ENCODE measurements at regions not wholly inside any gene's neighbourhood (a gene's known extent, or its start where the extent isn't known, plus 50 kb on each side); places are given as distances from the start of the nearest gene placed in this dataset.

DNA sequence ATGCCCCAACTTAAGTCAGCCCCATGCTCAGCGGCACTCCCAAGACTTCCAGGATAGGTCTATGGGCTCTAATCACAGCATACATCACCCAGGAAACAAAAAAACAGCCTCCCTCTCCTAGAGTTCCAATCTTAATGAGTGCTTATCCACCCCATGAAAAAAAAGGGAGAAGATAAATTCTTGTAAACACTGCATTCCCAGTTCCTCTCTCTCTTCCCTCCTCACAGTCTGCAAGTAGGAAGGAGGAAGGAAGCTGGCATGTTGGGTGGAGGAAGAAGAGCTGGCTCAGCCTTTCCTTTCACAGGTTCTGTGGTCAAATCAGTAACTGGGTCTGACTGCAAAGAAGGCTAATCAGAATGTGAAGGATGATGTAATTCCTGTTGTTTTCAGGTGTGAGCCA is 69.9 kb upstream of the ZC3H11B start:
- TF ChIP-seq, protein P1, sequence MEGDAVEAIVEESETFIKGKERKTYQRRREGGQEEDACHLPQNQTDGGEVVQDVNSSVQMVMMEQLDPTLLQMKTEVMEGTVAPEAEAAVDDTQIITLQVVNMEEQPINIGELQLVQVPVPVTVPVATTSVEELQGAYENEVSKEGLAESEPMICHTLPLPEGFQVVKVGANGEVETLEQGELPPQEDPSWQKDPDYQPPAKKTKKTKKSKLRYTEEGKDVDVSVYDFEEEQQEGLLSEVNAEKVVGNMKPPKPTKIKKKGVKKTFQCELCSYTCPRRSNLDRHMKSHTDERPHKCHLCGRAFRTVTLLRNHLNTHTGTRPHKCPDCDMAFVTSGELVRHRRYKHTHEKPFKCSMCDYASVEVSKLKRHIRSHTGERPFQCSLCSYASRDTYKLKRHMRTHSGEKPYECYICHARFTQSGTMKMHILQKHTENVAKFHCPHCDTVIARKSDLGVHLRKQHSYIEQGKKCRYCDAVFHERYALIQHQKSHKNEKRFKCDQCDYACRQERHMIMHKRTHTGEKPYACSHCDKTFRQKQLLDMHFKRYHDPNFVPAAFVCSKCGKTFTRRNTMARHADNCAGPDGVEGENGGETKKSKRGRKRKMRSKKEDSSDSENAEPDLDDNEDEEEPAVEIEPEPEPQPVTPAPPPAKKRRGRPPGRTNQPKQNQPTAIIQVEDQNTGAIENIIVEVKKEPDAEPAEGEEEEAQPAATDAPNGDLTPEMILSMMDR (IDR thresholded peaks at IDR 0.05; ENCODE audit: low read depth, low read length, missing input control), result no peak
- no peak for TF ChIP-seq REST (IDR thresholded peaks at IDR 0.05)
- no peak for TF ChIP-seq TAF1 (conservative IDR thresholded peaks at IDR 0.05)
- no peak for TF ChIP-seq JUND (IDR thresholded peaks at IDR 0.05)
- no peak for TF ChIP-seq FOXA1 (IDR thresholded peaks at IDR 0.05)
- no peak for TF ChIP-seq MAX (IDR thresholded peaks at IDR 0.05)
- TF ChIP-seq, protein P2, sequence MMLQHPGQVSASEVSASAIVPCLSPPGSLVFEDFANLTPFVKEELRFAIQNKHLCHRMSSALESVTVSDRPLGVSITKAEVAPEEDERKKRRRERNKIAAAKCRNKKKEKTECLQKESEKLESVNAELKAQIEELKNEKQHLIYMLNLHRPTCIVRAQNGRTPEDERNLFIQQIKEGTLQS (IDR thresholded peaks at IDR 0.05), result no peak
- TF ChIP-seq ZBTB33 (IDR thresholded peaks at IDR 0.05), result no peak
